ENCODE measurements at regions not wholly inside any gene's neighbourhood (a gene's known extent, or its start where the extent isn't known, plus 50 kb on each side); places are given as distances from the start of the nearest gene placed in this dataset.
"Not testable (repeated sequence)": the region's sequence is repeated elsewhere in the genome, so short reads cannot be mapped to it uniquely, and the experiment has no call there.

GRCh38 chr3:66639809-66640356, 139.1 kb upstream of the LRIG1 start:
- POLR2A ChIA-PET = no interaction called here
- Histone ChIP-seq H3K27me3 (ENCODE audit: control insufficient read depth, insufficient read depth, low read length) (no peaks in the 10 kb centered on the region), H3K27ac (ENCODE audit: low read depth, low read length) (no peak overlapping the region), H3K4me3 (ENCODE audit: low read depth, low read length) (no peak overlapping the region), H3K9me3 (ENCODE audit: control insufficient read depth, insufficient read depth, low read length) (no peaks in the 10 kb centered on the region)
- CTCF ChIA-PET = interaction anchor here (0.8 kb wide), 1 partner anchor 233 kb away, joined by 3 read pairs; no protein-coding TSS in a partner anchor
- TF ChIP-seq CTCF (IDR thresholded peaks at IDR 0.05; ENCODE audit: low read depth, low read length) = no peak
- DNase-seq (ENCODE audit: low read depth, low spot score) = no peak

GRCh38 chr3:66642019-66642418, 141.2 kb upstream of the LRIG1 start:
- Histone ChIP-seq H3K27me3 (ENCODE audit: control insufficient read depth, insufficient read depth, low read length) (no peaks in the 10 kb centered on the region), H3K4me3 (ENCODE audit: low read depth, low read length) (no peak overlapping the region), H3K9me3 (ENCODE audit: control insufficient read depth, insufficient read depth, low read length) (no peaks in the 10 kb centered on the region), H3K27ac (ENCODE audit: low read depth, low read length) (no peak overlapping the region)
- ChIA-PET CTCF (no interaction called here), POLR2A (no interaction called here)
- no peak for DNase-seq (ENCODE audit: low read depth, low spot score)
- TF ChIP-seq CTCF (IDR thresholded peaks at IDR 0.05; ENCODE audit: low read depth, low read length) = no peak

- TF ChIP-seq CTCF (IDR thresholded peaks at IDR 0.05; ENCODE audit: low read depth, low read length) = no peak
- H3K4me3 ChIP-seq (ENCODE audit: low read depth, low read length) = no peak overlapping the region
- no peaks in the 10 kb centered on the region for H3K9me3 ChIP-seq (ENCODE audit: control insufficient read depth, insufficient read depth, low read length)
- POLR2A ChIA-PET = no interaction called here
- no peak for DNase-seq (ENCODE audit: low read depth, low spot score)
- CTCF ChIA-PET = no interaction called here
- H3K27ac ChIP-seq (ENCODE audit: low read depth, low read length) = no peak overlapping the region
- H3K27me3 ChIP-seq (ENCODE audit: control insufficient read depth, insufficient read depth, low read length) = no peaks in the 10 kb centered on the region
Observed at GRCh38 chr3:66642484-66642883, 141.7 kb upstream of the LRIG1 start.

- no peaks in the 10 kb centered on the region for H3K27me3 ChIP-seq (ENCODE audit: control insufficient read depth, insufficient read depth, low read length)
- H3K9me3 ChIP-seq (ENCODE audit: control insufficient read depth, insufficient read depth, low read length) = no peaks in the 10 kb centered on the region
- H3K27ac ChIP-seq (ENCODE audit: low read depth, low read length) = no peak overlapping the region
- CTCF ChIA-PET = no interaction called here
- H3K4me3 ChIP-seq (ENCODE audit: low read depth, low read length) = no peak overlapping the region
- POLR2A ChIA-PET = no interaction called here
- no peak for DNase-seq (ENCODE audit: low read depth, low spot score)
- no peak for TF ChIP-seq CTCF (IDR thresholded peaks at IDR 0.05; ENCODE audit: low read depth, low read length)
Observed at GRCh38 chr3:66644549-66644948, 143.7 kb upstream of the LRIG1 start.

GRCh38 chr3:66648975-66649374, 148.2 kb upstream of the LRIG1 start:
- no peak overlapping the region for H3K27ac ChIP-seq (ENCODE audit: low read depth, low read length)

GRCh38 chr3:66651520-66651919, 150.7 kb upstream of the LRIG1 start:
- CTCF ChIA-PET = interaction anchor here (0.8 kb wide), 1 partner anchor 153 kb away, joined by 3 read pairs; no protein-coding TSS in a partner anchor
- H3K4me3 ChIP-seq (ENCODE audit: low read depth, low read length); H3K9me3 ChIP-seq (ENCODE audit: control insufficient read depth, insufficient read depth, low read length); POLR2A ChIA-PET; H3K27me3 ChIP-seq (ENCODE audit: control insufficient read depth, insufficient read depth, low read length); H3K27ac ChIP-seq (ENCODE audit: low read depth, low read length); DNase-seq (ENCODE audit: low read depth, low spot score): not testable (repeated sequence)

More at GRCh38 chr3:66648975-66649374, 148.2 kb upstream of the LRIG1 start:
- CTCF ChIA-PET = no interaction called here
- no peak for TF ChIP-seq CTCF (IDR thresholded peaks at IDR 0.05; ENCODE audit: low read depth, low read length)
- Histone ChIP-seq H3K27me3 (ENCODE audit: control insufficient read depth, insufficient read depth, low read length) (no peaks in the 10 kb centered on the region), H3K4me3 (ENCODE audit: low read depth, low read length) (no peak overlapping the region), H3K9me3 (ENCODE audit: control insufficient read depth, insufficient read depth, low read length) (peaks cover 2% of the 10 kb centered on the region; the same call in 1 of the 2 replicates)
- POLR2A ChIA-PET = no interaction called here
- DNase-seq (ENCODE audit: low read depth, low spot score) = no peak

GRCh38 chr3:66652100-66652499, 151.3 kb upstream of the LRIG1 start:
- H3K4me3 ChIP-seq (ENCODE audit: low read depth, low read length); CTCF ChIA-PET; POLR2A ChIA-PET; H3K27ac ChIP-seq (ENCODE audit: low read depth, low read length); DNase-seq (ENCODE audit: low read depth, low spot score); H3K9me3 ChIP-seq (ENCODE audit: control insufficient read depth, insufficient read depth, low read length); H3K27me3 ChIP-seq (ENCODE audit: control insufficient read depth, insufficient read depth, low read length): not testable (repeated sequence)
